ENCODE measurements at regions not wholly inside any gene's neighbourhood (a gene's known extent, or its start where the extent isn't known, plus 50 kb on each side); places are given as distances from the start of the nearest gene placed in this dataset.
"Not testable (repeated sequence)": the region's sequence is repeated elsewhere in the genome, so short reads cannot be mapped to it uniquely, and the experiment has no call there.

GRCh38 chr22:48718818-48719500, 1108.7 kb downstream of the BRD1 start:
- no peak for DNase-seq

DNA sequence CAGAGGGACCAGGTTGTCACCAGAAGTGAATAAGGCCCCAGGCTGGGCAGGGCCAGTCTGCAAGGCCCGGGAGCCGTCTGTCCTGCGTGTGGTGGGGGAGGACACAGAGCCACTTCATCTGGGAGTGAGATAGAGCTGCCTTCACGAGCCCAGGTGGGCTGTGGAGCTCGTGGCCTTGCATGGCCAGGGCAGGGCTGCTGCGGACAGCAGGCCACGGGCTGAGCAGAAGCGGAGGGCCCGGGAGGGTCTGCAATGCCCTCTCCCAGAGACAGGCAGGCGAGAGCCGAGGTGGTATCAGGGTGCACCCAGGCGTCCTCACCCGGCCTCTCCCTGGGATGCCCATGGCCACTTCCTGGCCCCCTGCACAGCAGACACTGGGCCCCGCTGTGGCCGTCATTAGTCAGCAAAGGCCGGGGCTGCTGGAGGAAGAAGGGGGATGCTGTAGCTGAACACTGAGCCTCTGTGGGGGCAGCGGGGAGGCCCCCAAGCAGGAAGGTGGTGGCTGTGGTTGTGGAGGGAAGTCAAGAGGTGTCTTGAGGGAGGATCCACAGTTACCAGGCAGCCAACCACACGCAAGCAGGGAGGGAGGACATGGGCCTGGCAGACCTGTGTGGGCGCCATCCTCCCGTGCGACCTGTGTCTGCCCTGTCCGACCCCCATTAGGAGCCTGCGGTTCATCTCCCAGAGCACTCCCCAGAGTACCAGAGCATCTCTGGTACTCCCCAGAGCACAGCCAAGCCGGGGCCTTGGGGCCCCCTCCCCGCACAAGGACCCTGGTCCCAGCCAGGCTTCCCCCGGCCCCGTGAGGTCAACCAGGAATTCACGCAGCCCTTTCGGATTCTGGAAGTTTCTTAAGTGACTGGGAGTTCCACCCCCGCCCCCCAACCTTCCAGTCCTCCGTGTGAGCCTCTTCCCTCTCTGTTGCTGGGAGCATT, 1109.5 kb downstream of the BRD1 start:
- no peak for DNase-seq

- no peak for DNase-seq
Observed at GRCh38 chr22:48717076-48717810, 1110.4 kb downstream of the BRD1 start.

DNA sequence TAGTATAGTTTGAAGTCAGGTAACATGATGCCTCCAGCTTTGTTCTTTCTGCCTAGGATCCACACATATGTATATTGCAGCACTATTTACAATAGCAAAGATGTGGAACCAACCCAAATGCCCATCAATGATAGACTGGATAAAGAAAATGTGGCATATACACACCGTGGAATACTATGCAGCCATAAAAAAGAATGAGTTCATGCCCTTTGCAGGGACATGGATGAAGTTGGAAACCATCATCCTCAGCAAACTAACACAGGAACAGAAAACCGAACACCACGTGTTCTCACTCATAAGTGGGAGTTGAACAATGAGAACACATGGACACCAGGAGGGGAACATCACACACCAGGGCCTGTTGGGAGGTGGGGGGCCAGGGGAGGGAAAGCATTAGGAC, 1111.5 kb downstream of the BRD1 start:
- DNase-seq, result not testable (repeated sequence)

DNA sequence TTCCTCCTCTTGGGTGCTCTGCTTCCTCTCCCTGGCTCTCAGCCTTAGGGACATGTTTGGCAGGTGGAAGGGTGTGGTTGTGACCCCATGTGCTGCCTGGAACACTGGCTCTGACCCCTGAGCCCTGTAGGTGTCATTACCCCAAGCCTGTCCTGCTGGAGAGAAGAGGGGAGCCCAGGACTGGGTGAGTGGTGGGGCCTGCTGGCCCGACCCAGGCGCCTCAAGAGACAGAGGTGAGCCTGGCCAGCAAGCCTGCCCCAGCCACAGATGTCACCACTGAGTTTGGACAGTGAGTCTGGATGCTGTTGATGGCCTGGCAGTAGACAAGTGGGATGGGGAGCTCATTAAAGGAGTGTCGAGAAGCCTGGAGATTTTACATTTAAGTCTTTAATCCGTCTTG, 1112.2 kb downstream of the BRD1 start:
- DNase-seq, result no peak

DNA sequence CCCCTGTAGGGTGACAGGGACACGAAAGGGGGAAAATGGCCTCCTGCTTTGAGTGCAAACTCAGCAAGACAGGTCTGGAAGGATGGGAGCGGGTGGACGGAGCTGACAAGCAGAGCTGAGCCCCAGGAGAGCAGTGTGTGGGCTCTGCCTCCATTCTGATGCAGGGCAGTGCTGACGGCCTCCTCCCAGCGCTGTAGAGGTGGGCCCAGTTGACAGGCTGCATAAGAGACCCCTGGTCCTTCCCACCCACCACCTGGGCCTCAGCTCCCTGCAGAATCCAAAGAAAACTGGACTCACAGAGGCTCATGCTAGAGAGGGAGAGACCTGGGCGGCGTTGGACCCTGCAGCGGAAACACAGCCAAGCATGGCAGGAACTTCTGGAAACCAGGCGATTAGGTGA, 1113.4 kb downstream of the BRD1 start:
- DNase-seq, result no peak

GRCh38 chr22:48713272-48714205, 1114.1 kb downstream of the BRD1 start:
- DNase-seq, result no peak

DNA sequence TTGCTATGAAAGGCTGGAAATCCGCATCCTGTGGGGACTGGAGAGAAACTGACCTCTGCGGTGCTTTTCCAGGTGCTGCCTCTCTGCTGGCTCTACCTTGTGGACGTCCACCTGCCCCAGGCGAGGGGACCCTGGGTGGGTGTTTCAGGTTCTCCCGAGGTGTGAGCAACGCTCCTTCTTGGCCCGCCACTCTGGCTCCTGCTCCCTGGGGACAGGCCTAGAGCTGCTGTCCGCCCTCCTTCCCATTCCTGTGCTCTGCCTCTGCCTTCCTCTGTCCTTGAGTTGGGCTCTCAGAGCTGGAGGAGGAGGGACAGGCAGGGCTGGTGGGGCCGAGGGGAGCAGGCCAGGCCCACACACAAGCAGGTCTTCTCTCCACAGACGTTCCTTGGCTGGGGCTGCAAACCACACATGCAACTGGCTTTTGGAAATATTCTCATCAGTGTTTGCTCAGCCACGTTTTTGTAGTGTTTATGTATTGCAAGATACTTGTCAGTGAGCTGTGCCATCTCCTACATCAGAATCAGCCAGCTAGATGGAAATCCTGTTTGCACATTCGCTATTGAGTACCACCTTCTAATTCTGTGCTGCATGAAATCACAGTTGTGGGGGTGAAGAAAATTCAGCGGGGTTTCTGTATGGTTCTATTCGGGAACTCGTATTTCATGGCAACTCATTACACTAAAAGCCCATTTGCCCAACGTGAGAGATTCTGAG, 1115.0 kb downstream of the BRD1 start:
- DNase-seq, result no peak

DNA sequence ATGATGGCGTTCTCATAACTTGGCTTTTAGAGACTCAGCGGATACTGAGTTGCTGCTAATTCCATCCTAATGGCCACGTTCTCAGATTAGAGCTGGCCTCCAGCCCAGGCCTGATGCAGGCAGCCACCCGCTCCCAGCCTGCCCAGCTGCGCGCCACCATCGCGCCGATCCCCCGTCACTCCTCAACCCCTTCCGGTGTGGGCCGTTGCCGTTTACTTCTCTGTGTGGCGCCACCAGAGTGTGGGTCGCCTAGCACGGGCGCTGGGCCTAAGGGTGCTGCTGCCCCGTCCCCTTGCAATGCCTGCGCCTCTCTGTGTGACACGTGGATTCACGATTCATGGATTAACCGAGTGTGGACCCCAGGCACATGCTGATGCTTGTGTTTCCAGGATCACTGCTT, 1116.0 kb downstream of the BRD1 start:
- no peak for DNase-seq

DNA sequence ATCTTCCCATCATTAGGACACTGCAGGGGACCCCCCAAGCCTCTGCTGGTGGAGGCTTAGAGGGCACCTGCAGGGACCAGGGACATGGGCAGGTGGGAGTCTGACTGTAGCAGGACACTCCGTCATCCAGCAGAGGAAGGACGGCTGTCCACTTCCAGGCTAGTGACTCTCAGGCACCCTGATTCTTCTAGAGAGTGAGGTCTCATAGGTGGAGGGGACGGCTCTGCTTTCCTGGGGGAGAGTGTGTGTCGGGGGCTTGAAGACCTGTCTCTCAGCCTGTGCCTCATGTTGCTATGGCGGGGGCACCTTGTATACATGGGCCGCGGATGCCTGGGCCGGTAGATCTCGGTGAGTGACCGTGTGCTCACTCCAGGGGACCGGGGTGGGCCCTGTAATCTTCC, 1116.6 kb downstream of the BRD1 start:
- DNase-seq, result no peak

DNA sequence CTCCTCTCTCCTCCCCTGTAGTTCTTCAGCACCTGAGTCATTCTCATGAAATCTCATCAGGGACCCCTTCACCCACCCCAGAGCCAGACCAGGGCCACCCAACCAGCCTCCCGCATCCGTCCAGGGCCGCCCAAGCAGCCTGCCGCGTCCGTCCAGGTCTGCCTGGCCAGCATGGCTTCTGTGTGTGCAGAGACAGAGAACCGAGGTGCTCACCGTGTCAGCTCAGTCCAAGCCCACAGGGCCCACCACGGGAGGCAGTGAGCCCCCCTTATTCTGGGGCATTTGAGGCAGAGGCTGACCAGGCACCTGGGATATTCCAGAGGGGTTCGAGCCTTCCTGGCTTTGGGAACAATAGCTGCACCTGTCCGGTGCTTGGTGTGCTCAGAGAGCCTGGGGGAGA, 1117.3 kb downstream of the BRD1 start:
- no peak for DNase-seq

- DNase-seq, result no peak
Observed at GRCh38 chr22:48709976-48710375, 1117.7 kb downstream of the BRD1 start.

GRCh38 chr22:48709453-48709852, 1118.2 kb downstream of the BRD1 start:
- no peak for DNase-seq

- no peak for DNase-seq
Observed at GRCh38 chr22:48708558-48709245, 1119.0 kb downstream of the BRD1 start.

DNA sequence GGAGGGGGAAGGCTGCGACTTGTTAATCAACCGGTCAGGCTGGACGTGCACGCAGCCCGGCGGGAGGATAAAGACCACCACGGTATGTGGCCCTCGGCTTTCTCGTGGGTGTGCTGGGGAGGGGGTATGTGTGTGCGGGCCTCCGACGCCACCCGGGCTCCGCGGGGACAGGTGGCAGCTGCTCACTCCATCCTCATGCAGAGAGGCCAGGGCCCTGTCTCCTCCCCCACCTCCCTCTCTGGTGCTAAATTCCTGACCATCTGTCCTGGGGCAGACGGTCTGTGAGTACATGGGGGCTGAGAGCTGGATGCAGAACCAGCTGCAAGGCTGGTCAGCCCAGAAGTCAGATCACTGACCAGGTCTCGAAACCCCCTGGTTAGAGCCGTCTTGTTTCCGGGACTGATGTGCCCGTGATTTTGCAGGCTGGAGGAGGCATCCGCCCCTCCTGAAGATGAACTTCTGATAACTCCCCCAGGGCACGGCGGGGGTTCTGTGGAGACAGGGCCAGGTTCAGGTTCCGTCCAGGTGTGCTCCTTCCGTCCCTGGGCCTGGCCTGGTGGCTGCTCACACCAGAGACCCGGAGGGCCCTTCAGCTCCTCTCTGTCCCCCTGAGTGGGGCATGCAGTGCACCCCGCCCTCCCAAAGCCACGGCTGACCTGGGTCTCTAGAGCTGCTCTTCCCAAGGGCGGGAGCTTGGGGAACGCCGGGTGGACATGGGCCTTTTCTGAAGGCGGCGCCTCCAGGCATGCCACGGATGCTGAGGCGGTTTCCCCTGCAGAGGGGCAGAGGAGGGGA, 1119.7 kb downstream of the BRD1 start:
- DNase-seq, result no peak

DNA sequence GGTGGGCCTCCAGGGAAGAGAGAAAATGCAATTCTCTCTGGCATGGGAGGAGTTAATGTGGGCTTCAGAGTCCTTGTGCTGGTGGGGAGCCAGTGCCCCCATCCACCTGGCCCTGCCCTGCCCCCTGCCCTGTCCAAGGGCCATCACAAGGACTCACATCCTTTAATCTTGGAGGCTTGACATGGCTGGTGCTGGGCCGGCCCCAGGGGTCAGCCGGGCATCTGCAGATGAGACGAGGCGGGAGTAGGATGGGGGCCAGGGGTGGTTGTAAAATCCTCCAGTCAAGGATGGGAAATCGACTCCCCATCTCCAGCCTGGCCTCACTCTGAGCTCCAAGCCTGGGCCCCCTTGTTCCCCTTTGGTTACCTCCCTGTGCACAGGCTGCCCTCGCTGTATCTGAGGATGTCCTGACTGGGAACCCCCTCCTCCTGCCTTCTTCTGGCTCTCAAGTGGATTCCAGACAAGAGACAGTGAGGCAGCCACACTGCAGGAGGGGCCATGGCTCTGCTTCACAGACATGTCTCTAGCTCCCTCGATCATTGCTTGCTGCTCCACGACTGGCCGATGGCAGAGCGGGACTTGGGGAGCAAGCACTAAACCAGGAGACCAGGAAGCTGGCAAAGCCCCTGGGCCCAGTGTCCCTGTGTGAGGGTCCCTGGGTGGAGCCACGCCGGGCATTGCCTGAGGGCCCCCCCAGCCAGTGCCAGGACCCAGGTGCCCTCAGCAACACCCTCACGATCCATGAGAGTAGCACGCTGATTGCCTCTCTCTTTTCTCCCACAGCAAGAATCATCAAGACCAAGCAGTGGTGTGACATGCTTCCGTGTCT, 1120.5 kb downstream of the BRD1 start:
- no peak for DNase-seq

GRCh38 chr22:48705917-48706605, 1121.6 kb downstream of the BRD1 start:
- DNase-seq, result no peak

GRCh38 chr22:48705159-48705916, 1122.3 kb downstream of the BRD1 start:
- DNase-seq, result no peak

All from 8988T (cell line).